SU-DHL-6 (cell line): ENCODE measurements at regions not wholly inside any gene's neighbourhood (a gene's known extent, or its start where the extent isn't known, plus 50 kb on each side); places are given as distances from the start of the nearest gene placed in this dataset.

ENCODE experiments used
- H2AFZ ChIP-seq: fragments of 200-600 bp; sonication (generic); 2 replicates; pipeline ENCODE4 v1.6.1; 2014; ENCODE audit warnings: low read depth, mild to moderate bottlenecking, moderate library complexity, mixed read lengths, antibody characterized with exemption, low read length; ENCODE audit not compliant: severe bottlenecking
- H3F3A ChIP-seq: fragments of 200-600 bp; shearing (Covaris generic); 2 replicates; pipeline ENCODE4 v1.6.0; 2016; ENCODE audit warnings: antibody characterized with exemption, mild to moderate bottlenecking; ENCODE audit not compliant: insufficient read depth
- H3K27ac ChIP-seq: fragments of 200-600 bp; sonication (generic); 2 replicates; pipeline ENCODE4 v1.5.1; 2016; ENCODE audit warnings: low read depth, mild to moderate bottlenecking, low read length, moderate library complexity, mixed read lengths
- H3K27me3 ChIP-seq: fragments of 200-600 bp; sonication (generic), shearing (Covaris generic); 2 replicates; pipeline ENCODE4 v1.6.0; 2014; ENCODE audit warnings: mild to moderate bottlenecking, low read length
- H3K36me3 ChIP-seq: fragments of 200-600 bp; sonication (generic); 2 replicates; pipeline ENCODE4 v1.6.1; 2014; ENCODE audit warnings: mild to moderate bottlenecking, low read length, mixed read lengths
- H3K4me2 ChIP-seq: fragments of 300-600, 200-600 bp; shearing (Covaris generic), sonication (generic); 2 replicates; pipeline ENCODE4 v1.6.0; 2014; ENCODE audit warnings: low read length, low read depth, mild to moderate bottlenecking; ENCODE audit not compliant: poor library complexity, severe bottlenecking
- H3K4me3 ChIP-seq: fragments of 200-600 bp; sonication (generic); 2 replicates; pipeline ENCODE4 v1.5.1; 2014; ENCODE audit warnings: antibody characterized with exemption, low read length, mild to moderate bottlenecking, mixed read lengths; ENCODE audit not compliant: insufficient read depth, poor library complexity, severe bottlenecking
- H3K79me2 ChIP-seq: fragments of 200-600 bp; sonication (generic); 2 replicates; pipeline ENCODE4 v1.6.1; 2014; ENCODE audit warnings: mild to moderate bottlenecking, low read length, moderate library complexity; ENCODE audit not compliant: insufficient read depth
- H3K9ac ChIP-seq: fragments of 200-600 bp; sonication (generic); 2 replicates; pipeline ENCODE4 v1.7.0; 2014; ENCODE audit warnings: mild to moderate bottlenecking, low read length
- H3K9me2 ChIP-seq: fragments of 200-600 bp; sonication (generic); replicated peaks from 2 replicates; pipeline ENCODE4 v1.6.1; 2014; ENCODE audit warnings: low read length; ENCODE audit not compliant: insufficient read depth
- H3K9me3 ChIP-seq: fragments of 200-600 bp; sonication (generic); 2 replicates; pipeline ENCODE4 v1.6.1; 2014; ENCODE audit warnings: low read length, mixed read lengths; ENCODE audit not compliant: insufficient read depth
- H4K20me1 ChIP-seq: fragments of 200-600 bp; sonication (generic); 2 replicates; pipeline ENCODE4 v1.6.1; 2014; ENCODE audit warnings: low read depth, mild to moderate bottlenecking, antibody characterized with exemption, low read length, moderate library complexity, mixed read lengths
- EZH2phosphoT487 ChIP-seq: fragments of 200-600 bp; sonication (generic), shearing (Covaris generic); conservative IDR thresholded peaks from 2 replicates; pipeline ENCODE4 v1.6.1; 2018; ENCODE audit warnings: mild to moderate bottlenecking, antibody characterized with exemption, low read length, moderate library complexity, mixed read lengths
- TF ChIP-seq, protein P1 (sequence below): fragments of 200-600 bp; sonication (generic); IDR thresholded peaks from one replicate; pipeline ENCODE4 v1.5.1; 2017; ENCODE audit warnings: antibody characterized with exemption, mild to moderate bottlenecking, low read length, moderate library complexity; ENCODE audit not compliant: insufficient read depth, poor library complexity, severe bottlenecking

DNA sequence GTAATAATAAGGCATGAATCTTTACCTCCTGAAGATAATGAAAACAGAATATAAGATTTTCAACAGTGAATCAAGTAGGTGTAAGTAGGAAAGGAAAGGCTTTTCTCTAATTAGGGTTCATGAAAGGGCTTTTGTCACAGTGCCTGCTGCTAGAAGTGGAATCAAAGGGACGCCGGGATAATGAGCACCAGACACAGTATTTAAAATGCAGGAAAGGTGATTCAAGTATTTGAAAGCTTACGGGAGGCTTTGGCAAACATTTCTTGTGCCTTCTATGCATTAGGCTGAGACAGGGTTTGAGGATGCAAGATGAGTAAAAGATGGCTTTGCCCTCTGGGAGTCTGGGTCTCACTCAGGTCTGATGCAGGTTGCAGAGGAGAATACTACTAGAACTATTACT is 70.5 kb upstream of the ANO4 start:
- Histone ChIP-seq H3K36me3 (no peaks in the 10 kb centered on the region), H2AFZ (no peak overlapping the region), H4K20me1 (no peaks in the 10 kb centered on the region), H3K27ac (no peak overlapping the region), H3K27me3 (no peaks in the 10 kb centered on the region), H3K9ac (no peak overlapping the region), H3K9me2 (no peaks in the 10 kb centered on the region), H3K4me3 (no peak overlapping the region), H3F3A (no peaks in the 10 kb centered on the region), H3K9me3 (no peaks in the 10 kb centered on the region), H3K79me2 (no peaks in the 10 kb centered on the region), H3K4me2 (no peak overlapping the region)
- TF ChIP-seq EZH2phosphoT487: no peak
- TF ChIP-seq, protein P1, sequence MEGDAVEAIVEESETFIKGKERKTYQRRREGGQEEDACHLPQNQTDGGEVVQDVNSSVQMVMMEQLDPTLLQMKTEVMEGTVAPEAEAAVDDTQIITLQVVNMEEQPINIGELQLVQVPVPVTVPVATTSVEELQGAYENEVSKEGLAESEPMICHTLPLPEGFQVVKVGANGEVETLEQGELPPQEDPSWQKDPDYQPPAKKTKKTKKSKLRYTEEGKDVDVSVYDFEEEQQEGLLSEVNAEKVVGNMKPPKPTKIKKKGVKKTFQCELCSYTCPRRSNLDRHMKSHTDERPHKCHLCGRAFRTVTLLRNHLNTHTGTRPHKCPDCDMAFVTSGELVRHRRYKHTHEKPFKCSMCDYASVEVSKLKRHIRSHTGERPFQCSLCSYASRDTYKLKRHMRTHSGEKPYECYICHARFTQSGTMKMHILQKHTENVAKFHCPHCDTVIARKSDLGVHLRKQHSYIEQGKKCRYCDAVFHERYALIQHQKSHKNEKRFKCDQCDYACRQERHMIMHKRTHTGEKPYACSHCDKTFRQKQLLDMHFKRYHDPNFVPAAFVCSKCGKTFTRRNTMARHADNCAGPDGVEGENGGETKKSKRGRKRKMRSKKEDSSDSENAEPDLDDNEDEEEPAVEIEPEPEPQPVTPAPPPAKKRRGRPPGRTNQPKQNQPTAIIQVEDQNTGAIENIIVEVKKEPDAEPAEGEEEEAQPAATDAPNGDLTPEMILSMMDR: no peak

DNA sequence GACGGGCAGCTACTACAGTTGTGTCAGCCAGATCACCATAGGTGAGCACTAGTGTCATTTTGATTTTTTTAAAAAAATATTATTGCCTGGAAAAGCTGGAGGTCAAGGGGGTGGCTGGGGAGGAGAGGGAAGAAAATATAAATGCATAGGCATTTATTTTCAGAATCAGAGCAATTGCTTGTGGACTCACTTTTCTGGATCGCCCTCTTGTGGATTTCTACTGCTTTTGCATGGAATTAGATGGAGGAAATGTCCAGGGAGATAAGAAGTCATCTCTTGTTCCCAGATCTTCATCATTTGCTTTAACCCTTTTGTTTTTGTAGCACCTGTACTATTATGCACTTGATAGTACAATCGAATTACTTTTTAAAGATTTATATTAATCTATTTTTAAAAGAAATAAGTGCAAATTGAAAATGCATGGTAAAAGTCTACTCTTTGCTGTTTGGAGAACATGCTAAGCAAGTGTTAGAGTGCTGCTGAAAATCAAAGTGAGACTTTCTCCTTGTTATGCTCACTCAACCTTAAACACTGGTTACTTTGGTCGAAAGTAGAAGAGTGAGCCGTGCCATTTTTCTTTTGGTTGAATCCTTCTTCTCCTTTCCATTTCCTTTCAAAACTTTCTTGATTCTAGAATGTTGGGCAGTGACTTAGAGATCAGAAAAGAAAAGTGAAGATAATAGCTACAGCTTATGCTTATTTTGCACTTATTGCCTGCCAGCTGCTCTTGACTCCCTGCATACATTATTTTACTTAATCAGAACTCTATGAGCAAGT is 60.6 kb upstream of the ANO4 start:
- H3K36me3 ChIP-seq: no peaks in the 10 kb centered on the region
- no peaks in the 10 kb centered on the region for H3K9me2 ChIP-seq
- H3K79me2 ChIP-seq: no peaks in the 10 kb centered on the region
- no peak overlapping the region for H3K27ac ChIP-seq
- no peak overlapping the region for H3K4me2 ChIP-seq
- no peaks in the 10 kb centered on the region for H3K9me3 ChIP-seq
- no peak overlapping the region for H3K9ac ChIP-seq
- H3F3A ChIP-seq: no peaks in the 10 kb centered on the region
- no peaks in the 10 kb centered on the region for H4K20me1 ChIP-seq
- TF ChIP-seq, protein P1: peak; percentile 33
- no peak for TF ChIP-seq EZH2phosphoT487
- no peak overlapping the region for H2AFZ ChIP-seq
- H3K27me3 ChIP-seq: no peaks in the 10 kb centered on the region
- no peak overlapping the region for H3K4me3 ChIP-seq

DNA sequence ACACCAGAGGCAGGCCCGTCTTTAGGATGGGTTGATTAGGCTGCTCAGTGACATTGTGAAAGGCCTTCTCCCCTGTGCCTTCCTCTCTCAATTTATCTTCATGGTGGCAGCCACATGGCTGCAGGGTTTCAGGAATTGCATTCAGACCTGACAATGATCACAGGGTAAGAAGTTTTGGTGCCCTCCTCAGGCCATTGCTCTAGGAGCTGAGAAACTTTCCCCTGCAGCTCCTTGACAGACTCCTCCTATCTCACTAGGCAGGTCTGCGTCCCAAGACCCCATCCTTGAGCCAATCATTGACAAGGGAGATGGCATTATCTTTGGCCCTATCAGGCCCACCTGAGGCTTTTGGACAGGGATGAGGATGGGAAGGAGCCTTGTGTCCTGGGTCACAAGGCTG is 57.4 kb upstream of the ANO4 start:
- no peak overlapping the region for H3K4me3 ChIP-seq
- H3K9me3 ChIP-seq: no peaks in the 10 kb centered on the region
- no peaks in the 10 kb centered on the region for H3K27me3 ChIP-seq
- H4K20me1 ChIP-seq: no peaks in the 10 kb centered on the region
- H3K9ac ChIP-seq: no peak overlapping the region
- no peak overlapping the region for H3K4me2 ChIP-seq
- H3K9me2 ChIP-seq: no peaks in the 10 kb centered on the region
- H3K79me2 ChIP-seq: no peaks in the 10 kb centered on the region
- H2AFZ ChIP-seq: no peak overlapping the region
- H3K27ac ChIP-seq: no peak overlapping the region
- H3F3A ChIP-seq: no peaks in the 10 kb centered on the region
- H3K36me3 ChIP-seq: no peaks in the 10 kb centered on the region
- TF ChIP-seq, protein P1: no peak
